Neural crest cell (in vitro differentiated cells): ENCODE measurements at regions not wholly inside any gene's neighbourhood (a gene's known extent, or its start where the extent isn't known, plus 50 kb on each side); places are given as distances from the start of the nearest gene placed in this dataset.

Experiments
- DNase-seq: peaks from one replicate; pipeline ENCODE4 v3.0.0; 2021; ENCODE audit warnings: low read depth, mixed read lengths, low spot score
- H3K27ac Mint-ChIP-seq: one replicate; pipeline ENCODE4 v1.8.0; 2021; ENCODE audit warnings: mild to moderate bottlenecking, mixed read lengths; ENCODE audit not compliant: unreplicated experiment
- H3K27me3 Mint-ChIP-seq: 2 replicates; pipeline ENCODE4 v1.8.0; 2021; ENCODE audit warnings: low read depth, mild to moderate bottlenecking, mixed read lengths
- H3K36me3 Mint-ChIP-seq: 2 replicates; pipeline ENCODE4 v1.8.0; 2021; ENCODE audit warnings: low read depth, mild to moderate bottlenecking, mixed read lengths
- H3K4me1 Mint-ChIP-seq: 2 replicates; pipeline ENCODE4 v1.8.0; 2021; ENCODE audit warnings: mixed read lengths
- H3K4me3 Mint-ChIP-seq: one replicate; pipeline ENCODE4 v1.8.0; 2021; ENCODE audit warnings: mild to moderate bottlenecking, mixed read lengths
- H3K9me3 Mint-ChIP-seq: 2 replicates; pipeline ENCODE4 v1.8.0; 2021; ENCODE audit warnings: mixed read lengths
- TF ChIP-seq, protein P1 (sequence below): fragments of 200-600 bp; sonication (generic); conservative IDR thresholded peaks from 2 replicates; pipeline ENCODE4 v1.5.0; 2021; ENCODE audit warnings: antibody characterized with exemption, mild to moderate bottlenecking

DNA sequence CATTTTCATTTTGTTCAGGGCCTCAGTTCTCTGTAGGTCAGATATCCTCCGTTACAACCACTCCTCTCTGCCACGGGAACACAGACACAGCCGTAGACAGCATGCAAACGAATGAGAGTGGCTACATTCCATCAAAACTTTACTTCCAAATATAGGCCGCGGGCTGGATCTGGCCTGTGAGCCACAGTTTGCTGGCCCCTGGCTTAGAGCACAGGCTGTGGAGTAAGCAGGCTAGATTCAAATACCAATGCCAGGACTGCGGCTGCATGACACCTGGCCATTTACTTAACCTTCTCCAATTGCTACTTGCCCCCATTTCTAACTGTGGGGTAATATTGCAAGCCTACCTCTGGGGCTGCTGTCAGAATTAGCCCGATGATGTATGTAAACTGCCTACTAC lies 325.8 kb upstream of the POU3F3 start:
- H3K27me3 Mint-ChIP-seq = no peaks in the 10 kb centered on the region
- no peak overlapping the region for H3K4me3 Mint-ChIP-seq
- H3K36me3 Mint-ChIP-seq = peaks cover 5% of the 10 kb centered on the region
- peaks cover 2% of the 10 kb centered on the region for H3K9me3 Mint-ChIP-seq
- no peaks in the 10 kb centered on the region for H3K4me1 Mint-ChIP-seq
- TF ChIP-seq, protein P1, sequence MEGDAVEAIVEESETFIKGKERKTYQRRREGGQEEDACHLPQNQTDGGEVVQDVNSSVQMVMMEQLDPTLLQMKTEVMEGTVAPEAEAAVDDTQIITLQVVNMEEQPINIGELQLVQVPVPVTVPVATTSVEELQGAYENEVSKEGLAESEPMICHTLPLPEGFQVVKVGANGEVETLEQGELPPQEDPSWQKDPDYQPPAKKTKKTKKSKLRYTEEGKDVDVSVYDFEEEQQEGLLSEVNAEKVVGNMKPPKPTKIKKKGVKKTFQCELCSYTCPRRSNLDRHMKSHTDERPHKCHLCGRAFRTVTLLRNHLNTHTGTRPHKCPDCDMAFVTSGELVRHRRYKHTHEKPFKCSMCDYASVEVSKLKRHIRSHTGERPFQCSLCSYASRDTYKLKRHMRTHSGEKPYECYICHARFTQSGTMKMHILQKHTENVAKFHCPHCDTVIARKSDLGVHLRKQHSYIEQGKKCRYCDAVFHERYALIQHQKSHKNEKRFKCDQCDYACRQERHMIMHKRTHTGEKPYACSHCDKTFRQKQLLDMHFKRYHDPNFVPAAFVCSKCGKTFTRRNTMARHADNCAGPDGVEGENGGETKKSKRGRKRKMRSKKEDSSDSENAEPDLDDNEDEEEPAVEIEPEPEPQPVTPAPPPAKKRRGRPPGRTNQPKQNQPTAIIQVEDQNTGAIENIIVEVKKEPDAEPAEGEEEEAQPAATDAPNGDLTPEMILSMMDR = no peak
- no peak for DNase-seq
- H3K27ac Mint-ChIP-seq = no peak overlapping the region

DNA sequence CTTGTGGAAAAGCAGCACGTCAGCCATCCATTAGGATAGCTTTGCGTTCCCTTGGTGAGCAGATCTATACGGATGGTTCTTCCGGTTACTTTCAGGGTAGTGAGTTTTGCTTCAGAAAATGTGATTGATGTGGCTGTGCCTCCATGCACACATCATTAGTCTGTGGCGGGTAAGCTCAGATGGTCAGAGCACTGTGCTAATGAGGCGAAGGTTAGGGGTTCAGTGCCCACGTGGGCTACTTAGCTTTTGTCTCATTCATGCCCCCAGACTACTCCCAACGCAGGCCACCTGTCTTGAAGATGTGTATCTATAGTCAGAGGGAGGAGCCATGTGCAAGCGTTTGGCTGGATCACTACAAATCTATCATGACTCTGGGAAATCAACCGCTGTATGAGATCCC lies 322.8 kb upstream of the POU3F3 start:
- no peaks in the 10 kb centered on the region for H3K4me1 Mint-ChIP-seq
- DNase-seq = no peak
- H3K4me3 Mint-ChIP-seq = no peak overlapping the region
- no peak overlapping the region for H3K27ac Mint-ChIP-seq
- H3K27me3 Mint-ChIP-seq = no peaks in the 10 kb centered on the region
- peaks cover 5% of the 10 kb centered on the region for H3K36me3 Mint-ChIP-seq
- TF ChIP-seq, protein P1 = no peak
- peaks cover 2% of the 10 kb centered on the region for H3K9me3 Mint-ChIP-seq

DNA sequence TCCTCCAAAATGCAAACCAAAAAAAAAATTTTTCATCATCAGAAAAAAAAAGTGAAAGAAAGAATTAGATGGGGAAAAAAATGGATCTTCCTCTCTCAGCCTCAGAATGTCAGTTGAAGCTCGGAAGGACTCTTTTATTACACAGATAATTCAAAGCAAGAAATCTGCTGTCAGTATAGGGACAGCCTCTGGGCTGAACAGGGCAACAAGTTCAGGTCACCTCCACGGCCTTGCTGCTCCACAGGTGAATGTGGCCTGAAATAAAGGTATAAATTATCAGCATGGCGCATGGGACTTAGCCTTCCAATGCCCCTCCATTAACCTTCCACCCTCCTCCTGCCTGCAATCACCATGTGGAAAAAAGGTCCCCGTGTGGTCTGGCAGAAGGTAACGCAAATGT lies 316.8 kb upstream of the POU3F3 start:
- Mint-ChIP-seq H3K27me3 (no peaks in the 10 kb centered on the region), H3K36me3 (peaks cover 3% of the 10 kb centered on the region)

DNA sequence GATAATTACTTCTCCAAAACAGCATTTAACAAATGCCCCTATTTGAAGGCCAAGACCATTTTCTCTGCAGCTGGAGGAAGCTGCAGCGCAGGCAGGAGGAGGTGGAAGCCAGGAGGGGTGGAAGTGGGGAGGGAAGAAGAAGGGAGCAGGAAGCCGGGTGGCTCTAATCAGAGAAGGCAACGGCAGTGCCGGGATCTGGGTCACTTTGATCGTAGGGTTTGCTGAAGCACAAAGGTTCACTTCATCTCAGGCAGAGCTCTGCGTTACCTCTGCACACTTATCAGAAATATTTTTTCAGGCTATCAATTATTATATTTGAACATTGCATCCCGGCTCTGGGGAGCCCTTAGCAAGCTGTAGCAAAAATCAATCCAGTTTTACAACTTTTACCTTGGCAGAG lies 315.8 kb upstream of the POU3F3 start:
- no peaks in the 10 kb centered on the region for H3K9me3 Mint-ChIP-seq
- DNase-seq = no peak
- no peak overlapping the region for H3K4me3 Mint-ChIP-seq
- H3K36me3 Mint-ChIP-seq = peaks cover 3% of the 10 kb centered on the region
- TF ChIP-seq, protein P1 = no peak
- peaks cover 10% of the 10 kb centered on the region for H3K4me1 Mint-ChIP-seq
- no peaks in the 10 kb centered on the region for H3K27me3 Mint-ChIP-seq
- no peak overlapping the region for H3K27ac Mint-ChIP-seq

More for the DNA sequence above, 316.8 kb upstream of the POU3F3 start:
- Mint-ChIP-seq H3K9me3 (no peaks in the 10 kb centered on the region), H3K27ac (peak overlapping the region; percentile 76), H3K4me1 (peaks cover 10% of the 10 kb centered on the region), H3K4me3 (no peak overlapping the region)
- no peak for DNase-seq
- TF ChIP-seq, protein P1 = no peak

DNA sequence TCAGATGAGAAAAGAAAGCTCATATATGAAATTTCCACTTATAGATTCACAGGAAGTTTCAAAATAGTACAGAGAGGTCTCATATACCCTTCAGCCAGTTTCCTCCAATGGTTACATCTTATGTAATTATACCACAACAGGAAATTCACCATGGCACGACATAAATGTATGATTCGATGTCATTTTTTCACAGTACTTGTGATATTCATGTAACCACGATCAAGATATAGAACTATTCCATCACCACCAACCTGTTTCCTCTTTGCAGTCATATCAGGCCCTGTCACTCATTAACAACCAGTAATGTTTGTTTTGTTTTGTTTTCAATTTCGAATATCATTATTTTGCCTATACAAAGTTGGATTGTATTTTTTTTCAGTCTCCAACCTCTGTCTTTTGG lies 314.3 kb upstream of the POU3F3 start:
- no peaks in the 10 kb centered on the region for H3K9me3 Mint-ChIP-seq
- H3K27ac Mint-ChIP-seq = no peak overlapping the region
- H3K36me3 Mint-ChIP-seq = peaks cover 3% of the 10 kb centered on the region
- peaks cover 10% of the 10 kb centered on the region for H3K4me1 Mint-ChIP-seq
- H3K4me3 Mint-ChIP-seq = no peak overlapping the region
- TF ChIP-seq, protein P1 = no peak
- no peak for DNase-seq
- H3K27me3 Mint-ChIP-seq = no peaks in the 10 kb centered on the region

DNA sequence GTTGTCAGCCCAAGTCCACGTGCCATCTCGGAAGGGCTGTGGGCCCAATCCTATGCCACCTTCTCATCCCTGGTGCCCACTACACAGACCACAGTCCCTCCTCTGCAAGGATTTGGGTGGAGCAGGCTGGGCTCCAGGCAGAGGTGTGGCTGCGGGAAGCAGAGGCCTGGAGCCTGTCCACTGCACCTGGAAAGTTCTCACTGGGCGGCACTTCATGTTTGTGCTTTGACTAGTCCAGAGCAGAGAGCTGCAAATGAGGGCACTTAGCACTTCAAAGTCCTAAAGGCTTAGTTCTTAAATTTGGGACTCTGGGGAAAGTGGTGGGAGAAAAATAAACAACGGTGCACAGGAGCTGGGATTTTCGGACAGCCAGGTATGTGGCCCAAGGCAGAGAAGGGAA lies 308.9 kb upstream of the POU3F3 start:
- no peak overlapping the region for H3K4me3 Mint-ChIP-seq
- TF ChIP-seq, protein P1 = no peak
- peaks cover 4% of the 10 kb centered on the region for H3K4me1 Mint-ChIP-seq
- peaks cover under 1% of the 10 kb centered on the region for H3K36me3 Mint-ChIP-seq
- H3K27me3 Mint-ChIP-seq = no peaks in the 10 kb centered on the region
- DNase-seq = no peak
- H3K27ac Mint-ChIP-seq = no peak overlapping the region
- no peaks in the 10 kb centered on the region for H3K9me3 Mint-ChIP-seq
